ENCODE measurements at regions not wholly inside any gene's neighbourhood (a gene's known extent, or its start where the extent isn't known, plus 50 kb on each side); places are given as distances from the start of the nearest gene placed in this dataset.

DNA sequence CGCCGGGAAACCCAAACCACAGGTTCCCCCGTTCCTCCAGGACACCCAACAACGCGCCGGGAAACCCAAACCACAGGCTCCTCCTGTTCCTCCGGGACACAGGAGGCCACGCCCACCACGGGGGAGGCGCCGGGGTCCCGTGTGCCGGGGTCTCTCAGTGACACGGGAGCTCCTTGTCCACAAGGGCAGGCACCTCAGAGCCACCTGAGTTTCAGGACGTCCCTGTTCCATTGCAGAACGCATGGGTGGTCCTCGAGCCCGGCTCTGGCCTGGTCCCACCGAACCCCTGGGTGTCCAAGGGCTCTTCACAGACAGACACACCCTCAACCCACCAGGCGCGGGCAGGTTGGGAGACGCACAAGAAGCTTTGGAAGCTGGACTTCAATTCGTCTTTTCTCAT is 57.6 kb upstream of the ADGRA1 start:
- no peak for TF ChIP-seq CTCF (IDR thresholded peaks at IDR 0.05)
- no peak for TF ChIP-seq POLR2A (IDR thresholded peaks at IDR 0.05)
